GM23338 (cell line): ENCODE measurements at regions not wholly inside any gene's neighbourhood (a gene's known extent, or its start where the extent isn't known, plus 50 kb on each side); places are given as distances from the start of the nearest gene placed in this dataset.

Experiments
- ATAC-seq: fragments of 200-7000 bp; cut with Tn5 transposase; 3 replicates; pipeline ENCODE4 v1.9.1; 2020
- DNase-seq: peaks from one replicate; pipeline ENCODE4 v3.0.0-alpha.2; 2015; ENCODE audit warnings: low spot score
- H2AFZ ChIP-seq: fragments of 200-600 bp; sonication (generic); 2 replicates; pipeline ENCODE4 v1.8.0; 2016; ENCODE audit warnings: antibody characterized with exemption, mild to moderate bottlenecking, moderate library complexity
- H3F3A ChIP-seq: fragments of 200-600 bp; sonication (generic); replicated peaks from 2 replicates; pipeline ENCODE4 v1.8.0; 2017; ENCODE audit warnings: antibody characterized with exemption, mixed run types, low read depth
- H3K27ac ChIP-seq: fragments of 200-600 bp; sonication (generic); 2 replicates; pipeline ENCODE4 v1.6.1; 2016; ENCODE audit warnings: low read depth
- H3K27me3 ChIP-seq: fragments of 200-600 bp; sonication (generic); 2 replicates; pipeline ENCODE4 v1.8.0; 2016; ENCODE audit warnings: mild to moderate bottlenecking, mixed run types, moderate library complexity; ENCODE audit not compliant: insufficient read depth
- H3K36me3 ChIP-seq: fragments of 200-600 bp; sonication (generic); 2 replicates; pipeline ENCODE4 v1.8.0; 2016; ENCODE audit warnings: mild to moderate bottlenecking; ENCODE audit not compliant: insufficient read depth
- H3K4me1 ChIP-seq: fragments of 200-600 bp; sonication (generic); 2 replicates; pipeline ENCODE4 v1.8.0; 2016; ENCODE audit warnings: mild to moderate bottlenecking, moderate library complexity; ENCODE audit not compliant: insufficient read depth
- H3K4me2 ChIP-seq: fragments of 200-600 bp; sonication (generic); 2 replicates; pipeline ENCODE4 v1.7.1; 2017; ENCODE audit warnings: mixed run types
- H3K4me3 ChIP-seq: fragments of 200-600 bp; sonication (generic); 2 replicates; pipeline ENCODE4 v1.6.1; 2016; ENCODE audit warnings: mixed run types
- H3K79me2 ChIP-seq: fragments of 200-600 bp; sonication (generic); replicated peaks from 2 replicates; pipeline ENCODE4 v1.8.0; 2017; ENCODE audit warnings: mild to moderate bottlenecking; ENCODE audit not compliant: insufficient read depth
- H3K9me2 ChIP-seq: fragments of 200-600 bp; sonication (generic); 2 replicates; pipeline ENCODE4 v1.8.0; 2017; ENCODE audit not compliant: insufficient read depth
- H4K20me1 ChIP-seq: fragments of 200-600 bp; sonication (generic); replicated peaks from 2 replicates; pipeline ENCODE4 v1.8.0; 2017; ENCODE audit warnings: mild to moderate bottlenecking; ENCODE audit not compliant: insufficient read depth
- H3K27ac Mint-ChIP-seq: 2 replicates; pipeline ENCODE4 v1.8.0; 2020; ENCODE audit warnings: inconsistent platforms, mild to moderate bottlenecking, moderate library complexity, mixed read lengths
- H3K27me3 Mint-ChIP-seq: 3 replicates; pipeline ENCODE4 v1.8.0; 2022; ENCODE audit warnings: low read depth, mild to moderate bottlenecking, moderate library complexity, mixed read lengths, inconsistent platforms; ENCODE audit not compliant: insufficient read depth, poor library complexity
- H3K36me3 Mint-ChIP-seq: 3 replicates; pipeline ENCODE4 v1.8.0; 2021; ENCODE audit warnings: low read depth, mild to moderate bottlenecking, inconsistent platforms, moderate library complexity, mixed read lengths
- H3K4me1 Mint-ChIP-seq: 3 replicates; pipeline ENCODE4 v1.8.0; 2020; ENCODE audit warnings: mild to moderate bottlenecking, inconsistent platforms, mixed read lengths
- H3K4me3 Mint-ChIP-seq: 3 replicates; pipeline ENCODE4 v1.8.0; 2021; ENCODE audit warnings: moderate library complexity, mild to moderate bottlenecking, inconsistent platforms, mixed read lengths
- H3K9me3 Mint-ChIP-seq: 3 replicates; pipeline ENCODE4 v1.8.0; 2020; ENCODE audit warnings: moderate library complexity, mild to moderate bottlenecking, inconsistent platforms, mixed read lengths
- CREB1 ChIP-seq: fragments of 250-450 bp; sonication (Bioruptor Pico); IDR thresholded peaks from 2 replicates; pipeline ENCODE4 v1.5.0; 2020; ENCODE audit warnings: low read depth, mild to moderate bottlenecking, moderate library complexity
- CTCF ChIP-seq, 2 experiments: fragments of 200-600 bp in 1 of 2; sonication (generic) in 1 of 2; conservative IDR thresholded peaks; 2 replicates each; pipeline versions ENCODE4 v1.5.1 to v1.6.1; 2016 to 2017; ENCODE audit warnings: antibody characterized with exemption in 2 of 2, low read depth in 2 of 2, mild to moderate bottlenecking in 2 of 2, moderate library complexity in 1 of 2
- EZH2 ChIP-seq: fragments of 200-600 bp; sonication (generic); IDR thresholded peaks from one replicate; pipeline ENCODE4 v1.8.0; 2017; ENCODE audit warnings: antibody characterized with exemption, mild to moderate bottlenecking, low read depth; ENCODE audit not compliant: unreplicated experiment
- EZH2phosphoT487 ChIP-seq: fragments of 200-600 bp; sonication (generic); IDR thresholded peaks from one replicate; pipeline ENCODE4 v1.8.1; 2018; ENCODE audit warnings: antibody characterized with exemption; ENCODE audit not compliant: unreplicated experiment
- JUNB ChIP-seq: IDR thresholded peaks from one replicate; pipeline ENCODE4 v1.6.1; 2016; ENCODE audit warnings: antibody characterized with exemption; ENCODE audit not compliant: unreplicated experiment
- NANOG ChIP-seq: IDR thresholded peaks from 2 replicates; pipeline ENCODE4 v1.6.1; 2016; ENCODE audit warnings: antibody characterized with exemption, borderline replicate concordance
- POLR2AphosphoS5 ChIP-seq: IDR thresholded peaks from 2 replicates; pipeline ENCODE4 v1.6.1; 2016; ENCODE audit warnings: antibody characterized with exemption, low read depth
- REST ChIP-seq: IDR thresholded peaks from one replicate; pipeline ENCODE4 v1.6.1; 2018; ENCODE audit warnings: antibody characterized with exemption; ENCODE audit not compliant: unreplicated experiment
- STAT1 ChIP-seq: IDR thresholded peaks from one replicate; pipeline ENCODE4 v1.6.1; 2016; ENCODE audit warnings: antibody characterized with exemption; ENCODE audit not compliant: unreplicated experiment
- ZNF114 ChIP-seq: fragments of 250-450 bp; sonication (Bioruptor Pico); IDR thresholded peaks from 2 replicates; pipeline ENCODE4 v1.5.0; 2020; ENCODE audit warnings: mild to moderate bottlenecking, moderate library complexity
- ZNF331 ChIP-seq: fragments of 250-450 bp; sonication (Bioruptor Pico); IDR thresholded peaks from 2 replicates; pipeline ENCODE4 v1.5.0; 2020; ENCODE audit warnings: low read depth, mild to moderate bottlenecking, moderate library complexity
- TF ChIP-seq, protein P1 (sequence below): IDR thresholded peaks from 2 replicates; pipeline ENCODE4 v1.6.1; 2016; ENCODE audit warnings: antibody characterized with exemption
- TF ChIP-seq, protein P2 (sequence below): fragments of 250-450 bp; sonication (Bioruptor Pico); IDR thresholded peaks from 2 replicates; pipeline ENCODE4 v1.5.0; 2020; ENCODE audit warnings: mild to moderate bottlenecking, moderate library complexity

DNA sequence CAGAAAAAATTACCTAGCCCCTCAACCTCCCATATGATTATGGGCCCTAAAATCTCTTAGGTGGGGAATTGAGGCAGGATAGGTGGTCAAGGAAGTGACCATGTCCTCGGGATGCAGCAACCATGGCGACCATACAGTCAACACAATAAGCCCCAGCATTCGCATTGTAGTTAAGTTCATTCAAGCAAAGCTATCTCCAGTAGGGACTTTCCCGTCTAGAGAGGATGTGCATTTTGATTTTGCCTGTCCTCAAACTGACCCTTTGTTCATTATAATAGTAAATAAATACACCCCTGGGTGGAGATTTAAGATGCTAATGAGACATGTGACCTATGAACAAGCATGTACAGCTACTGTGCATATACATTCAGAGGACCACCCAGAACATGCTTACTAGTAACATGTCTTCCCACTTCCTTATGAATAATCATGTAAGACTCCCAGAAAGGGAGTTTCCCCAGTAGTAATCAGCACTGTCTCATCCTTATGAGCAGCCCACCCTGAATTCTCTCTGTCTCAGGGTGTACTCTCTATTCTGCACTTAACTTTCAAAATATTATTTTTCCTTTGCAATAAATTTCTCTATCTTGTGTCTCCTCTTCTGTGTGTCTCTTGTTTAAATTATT lies 74.3 kb downstream of the NUDT11 start:
- Histone ChIP-seq H3K27ac (no peak overlapping the region), H3K4me3 (no peak overlapping the region), H3K36me3 (no peaks in the 10 kb centered on the region), H3K79me2 (no peaks in the 10 kb centered on the region), H4K20me1 (no peaks in the 10 kb centered on the region), H2AFZ (no peak overlapping the region), H3K27me3 (no peaks in the 10 kb centered on the region), H3K4me2 (no peak overlapping the region), H3F3A (no peaks in the 10 kb centered on the region), H3K4me1 (no peaks in the 10 kb centered on the region; the same call in 1 of the 2 replicates), H3K9me2 (no peaks in the 10 kb centered on the region)
- ATAC-seq (no peak), DNase-seq (no peak)
- Mint-ChIP-seq H3K27ac (no peak overlapping the region), H3K36me3 (no peaks in the 10 kb centered on the region), H3K4me3 (no peak overlapping the region), H3K4me1 (peaks cover 11% of the 10 kb centered on the region; the same call in 2 of the 3 replicates), H3K27me3 (no peaks in the 10 kb centered on the region), H3K9me3 (no peaks in the 10 kb centered on the region)
- TF ChIP-seq POLR2AphosphoS5 (no peak), ZNF114 (CRISPR knock-in tag) (no peak), CTCF (conservative IDR thresholded peaks at IDR 0.05; ENCODE audit: low read depth in 2 of 2) (no peak), NANOG (no peak), JUNB (no peak), EZH2 (no peak), REST (no peak), CREB1 (no peak), ZNF331 (CRISPR knock-in tag) (no peak), EZH2phosphoT487 (no peak), STAT1 (no peak)
- TF ChIP-seq, protein P1, sequence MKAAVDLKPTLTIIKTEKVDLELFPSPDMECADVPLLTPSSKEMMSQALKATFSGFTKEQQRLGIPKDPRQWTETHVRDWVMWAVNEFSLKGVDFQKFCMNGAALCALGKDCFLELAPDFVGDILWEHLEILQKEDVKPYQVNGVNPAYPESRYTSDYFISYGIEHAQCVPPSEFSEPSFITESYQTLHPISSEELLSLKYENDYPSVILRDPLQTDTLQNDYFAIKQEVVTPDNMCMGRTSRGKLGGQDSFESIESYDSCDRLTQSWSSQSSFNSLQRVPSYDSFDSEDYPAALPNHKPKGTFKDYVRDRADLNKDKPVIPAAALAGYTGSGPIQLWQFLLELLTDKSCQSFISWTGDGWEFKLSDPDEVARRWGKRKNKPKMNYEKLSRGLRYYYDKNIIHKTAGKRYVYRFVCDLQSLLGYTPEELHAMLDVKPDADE: no peak
- TF ChIP-seq, protein P2, sequence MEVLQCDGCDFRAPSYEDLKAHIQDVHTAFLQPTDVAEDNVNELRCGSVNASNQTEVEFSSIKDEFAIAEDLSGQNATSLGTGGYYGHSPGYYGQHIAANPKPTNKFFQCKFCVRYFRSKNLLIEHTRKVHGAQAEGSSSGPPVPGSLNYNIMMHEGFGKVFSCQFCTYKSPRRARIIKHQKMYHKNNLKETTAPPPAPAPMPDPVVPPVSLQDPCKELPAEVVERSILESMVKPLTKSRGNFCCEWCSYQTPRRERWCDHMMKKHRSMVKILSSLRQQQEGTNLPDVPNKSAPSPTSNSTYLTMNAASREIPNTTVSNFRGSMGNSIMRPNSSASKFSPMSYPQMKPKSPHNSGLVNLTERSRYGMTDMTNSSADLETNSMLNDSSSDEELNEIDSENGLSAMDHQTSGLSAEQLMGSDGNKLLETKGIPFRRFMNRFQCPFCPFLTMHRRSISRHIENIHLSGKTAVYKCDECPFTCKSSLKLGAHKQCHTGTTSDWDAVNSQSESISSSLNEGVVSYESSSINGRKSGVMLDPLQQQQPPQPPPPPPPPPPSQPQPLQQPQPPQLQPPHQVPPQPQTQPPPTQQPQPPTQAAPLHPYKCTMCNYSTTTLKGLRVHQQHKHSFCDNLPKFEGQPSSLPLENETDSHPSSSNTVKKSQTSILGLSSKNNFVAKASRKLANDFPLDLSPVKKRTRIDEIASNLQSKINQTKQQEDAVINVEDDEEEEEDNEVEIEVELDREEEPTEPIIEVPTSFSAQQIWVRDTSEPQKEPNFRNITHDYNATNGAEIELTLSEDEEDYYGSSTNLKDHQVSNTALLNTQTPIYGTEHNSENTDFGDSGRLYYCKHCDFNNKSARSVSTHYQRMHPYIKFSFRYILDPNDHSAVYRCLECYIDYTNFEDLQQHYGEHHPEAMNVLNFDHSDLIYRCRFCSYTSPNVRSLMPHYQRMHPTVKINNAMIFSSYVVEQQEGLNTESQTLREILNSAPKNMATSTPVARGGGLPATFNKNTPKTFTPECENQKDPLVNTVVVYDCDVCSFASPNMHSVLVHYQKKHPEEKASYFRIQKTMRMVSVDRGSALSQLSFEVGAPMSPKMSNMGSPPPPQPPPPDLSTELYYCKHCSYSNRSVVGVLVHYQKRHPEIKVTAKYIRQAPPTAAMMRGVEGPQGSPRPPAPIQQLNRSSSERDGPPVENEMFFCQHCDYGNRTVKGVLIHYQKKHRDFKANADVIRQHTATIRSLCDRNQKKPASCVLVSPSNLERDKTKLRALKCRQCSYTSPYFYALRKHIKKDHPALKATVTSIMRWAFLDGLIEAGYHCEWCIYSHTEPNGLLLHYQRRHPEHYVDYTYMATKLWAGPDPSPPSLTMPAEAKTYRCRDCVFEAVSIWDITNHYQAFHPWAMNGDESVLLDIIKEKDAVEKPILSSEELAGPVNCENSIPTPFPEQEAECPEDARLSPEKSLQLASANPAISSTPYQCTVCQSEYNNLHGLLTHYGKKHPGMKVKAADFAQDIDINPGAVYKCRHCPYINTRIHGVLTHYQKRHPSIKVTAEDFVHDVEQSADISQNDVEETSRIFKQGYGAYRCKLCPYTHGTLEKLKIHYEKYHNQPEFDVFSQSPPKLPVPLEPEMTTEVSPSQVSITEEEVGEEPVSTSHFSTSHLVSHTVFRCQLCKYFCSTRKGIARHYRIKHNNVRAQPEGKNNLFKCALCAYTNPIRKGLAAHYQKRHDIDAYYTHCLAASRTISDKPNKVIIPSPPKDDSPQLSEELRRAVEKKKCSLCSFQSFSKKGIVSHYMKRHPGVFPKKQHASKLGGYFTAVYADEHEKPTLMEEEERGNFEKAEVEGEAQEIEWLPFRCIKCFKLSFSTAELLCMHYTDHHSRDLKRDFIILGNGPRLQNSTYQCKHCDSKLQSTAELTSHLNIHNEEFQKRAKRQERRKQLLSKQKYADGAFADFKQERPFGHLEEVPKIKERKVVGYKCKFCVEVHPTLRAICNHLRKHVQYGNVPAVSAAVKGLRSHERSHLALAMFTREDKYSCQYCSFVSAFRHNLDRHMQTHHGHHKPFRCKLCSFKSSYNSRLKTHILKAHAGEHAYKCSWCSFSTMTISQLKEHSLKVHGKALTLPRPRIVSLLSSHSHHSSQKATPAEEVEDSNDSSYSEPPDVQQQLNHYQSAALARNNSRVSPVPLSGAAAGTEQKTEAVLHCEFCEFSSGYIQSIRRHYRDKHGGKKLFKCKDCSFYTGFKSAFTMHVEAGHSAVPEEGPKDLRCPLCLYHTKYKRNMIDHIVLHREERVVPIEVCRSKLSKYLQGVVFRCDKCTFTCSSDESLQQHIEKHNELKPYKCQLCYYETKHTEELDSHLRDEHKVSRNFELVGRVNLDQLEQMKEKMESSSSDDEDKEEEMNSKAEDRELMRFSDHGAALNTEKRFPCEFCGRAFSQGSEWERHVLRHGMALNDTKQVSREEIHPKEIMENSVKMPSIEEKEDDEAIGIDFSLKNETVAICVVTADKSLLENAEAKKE (CRISPR knock-in tag): no peak
